GM12872 (cell line): ENCODE measurements at regions not wholly inside any gene's neighbourhood (a gene's known extent, or its start where the extent isn't known, plus 50 kb on each side); places are given as distances from the start of the nearest gene placed in this dataset.

Source experiments
- TF ChIP-seq, protein P1 (sequence below): IDR thresholded peaks from 3 replicates; pipeline ENCODE4 v1.5.1; 2011; ENCODE audit warnings: low read depth, mild to moderate bottlenecking, low read length, moderate library complexity; ENCODE audit not compliant: insufficient read depth

DNA sequence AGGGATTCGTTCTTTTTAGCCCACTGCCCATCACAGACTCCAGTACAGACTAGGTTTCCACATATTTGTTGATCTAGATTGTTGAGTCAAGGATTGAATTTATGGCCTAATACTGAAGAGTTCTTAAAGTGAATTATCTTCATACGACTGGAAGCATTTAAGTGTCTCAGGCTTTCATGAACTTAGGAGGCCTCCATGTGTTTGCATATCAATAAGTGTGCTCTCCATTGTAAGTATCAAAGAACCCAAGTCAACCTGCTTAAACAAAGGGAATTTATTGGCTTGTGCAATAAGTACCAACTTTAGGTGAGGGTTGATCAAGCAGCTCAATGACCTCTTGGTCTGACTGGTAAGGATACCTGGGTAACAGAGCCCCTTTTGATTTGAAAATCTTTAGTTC, 382.1 kb downstream of the PDCD6IP start:
- TF ChIP-seq, protein P1, sequence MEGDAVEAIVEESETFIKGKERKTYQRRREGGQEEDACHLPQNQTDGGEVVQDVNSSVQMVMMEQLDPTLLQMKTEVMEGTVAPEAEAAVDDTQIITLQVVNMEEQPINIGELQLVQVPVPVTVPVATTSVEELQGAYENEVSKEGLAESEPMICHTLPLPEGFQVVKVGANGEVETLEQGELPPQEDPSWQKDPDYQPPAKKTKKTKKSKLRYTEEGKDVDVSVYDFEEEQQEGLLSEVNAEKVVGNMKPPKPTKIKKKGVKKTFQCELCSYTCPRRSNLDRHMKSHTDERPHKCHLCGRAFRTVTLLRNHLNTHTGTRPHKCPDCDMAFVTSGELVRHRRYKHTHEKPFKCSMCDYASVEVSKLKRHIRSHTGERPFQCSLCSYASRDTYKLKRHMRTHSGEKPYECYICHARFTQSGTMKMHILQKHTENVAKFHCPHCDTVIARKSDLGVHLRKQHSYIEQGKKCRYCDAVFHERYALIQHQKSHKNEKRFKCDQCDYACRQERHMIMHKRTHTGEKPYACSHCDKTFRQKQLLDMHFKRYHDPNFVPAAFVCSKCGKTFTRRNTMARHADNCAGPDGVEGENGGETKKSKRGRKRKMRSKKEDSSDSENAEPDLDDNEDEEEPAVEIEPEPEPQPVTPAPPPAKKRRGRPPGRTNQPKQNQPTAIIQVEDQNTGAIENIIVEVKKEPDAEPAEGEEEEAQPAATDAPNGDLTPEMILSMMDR: no peak

DNA sequence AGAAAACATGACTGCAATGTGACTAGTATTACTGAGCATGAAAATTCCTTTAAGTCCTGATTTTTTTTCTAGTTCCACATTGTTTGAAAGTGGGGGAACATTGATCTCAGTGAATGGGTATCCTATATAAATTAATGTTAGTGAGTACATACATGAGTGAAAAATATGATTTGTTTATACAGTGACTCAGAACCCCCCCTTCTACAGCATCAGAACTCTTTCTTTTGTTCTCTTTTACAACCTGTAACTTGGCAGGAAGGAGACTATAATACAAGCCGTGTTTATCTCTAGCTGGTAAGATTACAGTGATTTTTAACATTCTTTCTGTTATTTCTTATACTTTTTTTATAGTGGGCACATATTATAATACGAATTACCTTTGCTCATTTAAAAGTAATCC, 384.7 kb downstream of the PDCD6IP start:
- TF ChIP-seq, protein P1: no peak

DNA sequence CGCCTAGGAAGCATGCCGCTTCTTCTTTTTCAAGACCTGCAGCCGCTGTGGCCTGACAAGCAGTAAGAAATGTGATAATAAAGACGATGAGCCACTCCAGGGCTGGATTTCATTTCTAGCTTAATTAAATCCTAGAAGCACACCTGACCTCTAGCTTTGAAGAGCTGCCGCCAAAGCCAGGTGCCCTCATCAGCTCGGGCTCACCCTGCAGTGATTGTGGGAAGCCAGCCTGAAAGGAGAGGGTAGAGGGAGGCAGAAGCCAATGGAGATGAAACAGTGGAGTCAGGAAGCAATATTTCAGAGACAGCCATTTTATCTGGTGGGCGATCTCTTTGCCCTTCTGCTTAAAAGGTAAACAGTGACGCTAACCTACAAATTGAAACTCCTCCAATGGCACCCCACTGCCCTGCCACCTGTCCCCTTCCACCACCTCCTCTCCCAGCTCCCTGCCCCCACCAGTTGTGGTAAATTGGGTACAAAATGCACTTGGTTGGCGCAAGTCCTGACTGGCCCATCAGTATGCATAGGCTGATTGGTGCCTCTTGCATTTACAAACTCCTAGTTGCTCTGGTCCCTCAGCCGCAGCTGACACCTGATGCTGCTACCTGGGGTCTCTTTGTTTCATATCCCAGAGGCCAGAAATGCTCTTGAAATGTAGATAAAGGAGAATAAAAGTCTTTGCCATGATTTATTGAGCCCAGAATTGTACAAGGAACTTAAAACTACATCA, 385.3 kb downstream of the PDCD6IP start:
- TF ChIP-seq, protein P1: no peak

DNA sequence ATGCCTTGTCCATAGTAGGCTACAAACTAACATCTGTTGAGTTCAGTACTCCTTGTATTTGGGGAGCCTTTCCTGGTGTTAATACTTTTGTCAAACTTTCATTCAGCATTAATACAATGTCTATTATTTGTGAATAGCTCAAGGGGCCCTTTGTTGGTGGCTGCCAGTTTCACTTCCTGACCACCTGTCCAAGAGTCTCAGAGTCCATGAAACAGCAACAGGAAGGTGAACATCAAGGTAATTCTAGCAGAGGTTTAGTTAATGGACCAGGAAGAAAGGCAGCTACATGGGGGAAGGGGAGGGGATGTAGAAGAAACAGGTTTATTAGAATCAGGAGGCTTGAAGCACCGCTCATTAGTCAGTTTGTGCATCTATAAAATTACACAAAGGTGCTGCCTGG, 386.9 kb downstream of the PDCD6IP start:
- TF ChIP-seq, protein P1: no peak

DNA sequence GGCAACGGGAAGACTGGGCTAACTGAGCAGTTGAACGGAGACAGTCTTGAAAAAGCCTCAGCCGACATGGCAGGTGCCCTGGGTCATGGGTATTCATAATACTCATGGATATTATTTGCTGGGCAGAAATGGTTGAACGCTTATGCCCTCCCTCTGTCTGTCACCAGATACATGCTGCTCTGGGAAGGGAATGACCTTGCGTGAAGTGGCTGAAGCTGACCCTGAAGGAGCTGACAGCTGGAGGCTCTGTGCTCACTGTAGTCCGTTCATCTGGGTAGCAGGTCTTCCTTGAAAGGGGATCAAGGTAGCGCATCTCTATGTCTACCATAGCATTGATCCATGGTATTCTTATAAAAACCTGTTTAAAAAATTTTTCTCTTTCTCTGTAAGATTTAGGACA, 390.7 kb downstream of the PDCD6IP start:
- TF ChIP-seq, protein P1: no peak

DNA sequence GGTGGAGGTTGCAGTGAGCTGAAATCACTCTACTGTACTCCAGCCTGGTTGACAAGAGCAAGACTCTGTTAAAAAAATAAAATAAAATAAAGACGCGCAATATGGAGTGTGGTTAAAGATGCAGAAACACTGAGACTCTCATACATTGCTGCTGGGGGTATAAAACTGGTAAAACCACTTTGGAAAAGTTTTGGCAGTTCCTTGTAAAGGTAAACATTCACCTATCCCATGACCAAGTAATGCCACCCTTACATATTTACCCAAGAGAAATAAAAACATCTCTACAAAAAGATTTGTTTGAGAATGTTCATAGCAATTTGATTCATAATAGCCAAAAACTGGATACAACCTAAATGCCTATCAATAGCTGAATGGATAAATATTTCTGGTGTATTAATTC, 398.5 kb downstream of the PDCD6IP start:
- TF ChIP-seq, protein P1: no peak

DNA sequence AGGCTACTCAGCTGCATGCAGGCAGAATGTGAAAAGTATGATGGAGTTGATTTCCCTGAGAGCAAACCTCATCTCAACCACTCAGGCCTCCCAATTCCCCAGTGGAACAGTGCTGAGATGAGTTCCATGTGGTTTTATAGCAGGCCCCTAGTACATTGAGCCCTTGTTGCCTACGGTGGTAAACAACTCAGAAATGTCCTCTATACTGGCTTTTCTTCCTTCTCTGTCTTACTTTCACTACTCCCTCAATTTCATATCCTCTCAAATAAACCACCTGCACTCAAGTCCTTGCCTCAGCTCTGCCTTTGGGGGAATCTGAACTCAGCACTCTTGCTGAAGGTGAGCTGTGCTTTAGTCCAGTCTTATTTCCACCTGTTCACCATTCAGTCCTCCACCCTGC, 399.9 kb downstream of the PDCD6IP start:
- TF ChIP-seq, protein P1: no peak
